GM10266 (cell line): ENCODE measurements at regions not wholly inside any gene's neighbourhood (a gene's known extent, or its start where the extent isn't known, plus 50 kb on each side); places are given as distances from the start of the nearest gene placed in this dataset.

Source experiments
- DNase-seq: peaks from one replicate; pipeline ENCODE4 v3.0.0; 2012; ENCODE audit errors: extremely low spot score
- CTCF ChIP-seq: IDR thresholded peaks from 2 replicates; pipeline ENCODE4 v1.5.1; 2012; ENCODE audit warnings: mild to moderate bottlenecking, low read depth; ENCODE audit not compliant: control insufficient read depth, insufficient read depth; ENCODE audit errors: missing control alignments

GRCh38 chr12:81930037-81930436 lies 170.9 kb upstream of the PPFIA2 start:
- DNase-seq = no peak
- no peak for TF ChIP-seq CTCF

GRCh38 chr12:81896771-81897170 lies 137.6 kb upstream of the PPFIA2 start:
- DNase-seq = no peak
- no peak for TF ChIP-seq CTCF

GRCh38 chr12:81888961-81889360 lies 129.8 kb upstream of the PPFIA2 start:
- no peak for DNase-seq

GRCh38 chr12:81888106-81888740 lies 129.1 kb upstream of the PPFIA2 start:
- no peak for TF ChIP-seq CTCF
- no peak for DNase-seq

More at GRCh38 chr12:81888961-81889360, 129.8 kb upstream of the PPFIA2 start:
- no peak for TF ChIP-seq CTCF

GRCh38 chr12:81874586-81874985 lies 115.4 kb upstream of the PPFIA2 start:
- TF ChIP-seq CTCF = no peak
- DNase-seq = no peak

- no peak for DNase-seq
- TF ChIP-seq CTCF = no peak
Measured at GRCh38 chr12:81874166-81874565, 115.0 kb upstream of the PPFIA2 start.

- no peak for TF ChIP-seq CTCF
- DNase-seq = no peak
Measured at GRCh38 chr12:81872400-81872799, 113.2 kb upstream of the PPFIA2 start.
